NB4 (cell line): ENCODE measurements at regions not wholly inside any gene's neighbourhood (a gene's known extent, or its start where the extent isn't known, plus 50 kb on each side); places are given as distances from the start of the nearest gene placed in this dataset.

Source experiments
- DNase-seq: peaks from one replicate; pipeline ENCODE4 v3.0.0; 2010; ENCODE audit warnings: low read depth
- H3K4me3 ChIP-seq: one replicate; pipeline ENCODE4 v1.5.1; 2011; ENCODE audit warnings: mild to moderate bottlenecking, low read depth, low read length, moderate library complexity
- MYC ChIP-seq: IDR thresholded peaks from 2 replicates; pipeline ENCODE4 v1.6.1; 2011; ENCODE audit warnings: low read depth, low read length
- POLR2A ChIP-seq: IDR thresholded peaks from 2 replicates; pipeline ENCODE4 v1.6.1; 2011; ENCODE audit warnings: mild to moderate bottlenecking; ENCODE audit not compliant: insufficient read length; ENCODE audit errors: extremely low read depth
- TF ChIP-seq, protein P1 (sequence below): IDR thresholded peaks from one replicate; pipeline ENCODE4 v1.5.1; 2012; ENCODE audit warnings: low read depth, low read length
- TF ChIP-seq, protein P2 (sequence below): IDR thresholded peaks from 2 replicates; pipeline ENCODE4 v1.6.1; 2011; ENCODE audit warnings: low read depth, low read length

DNA sequence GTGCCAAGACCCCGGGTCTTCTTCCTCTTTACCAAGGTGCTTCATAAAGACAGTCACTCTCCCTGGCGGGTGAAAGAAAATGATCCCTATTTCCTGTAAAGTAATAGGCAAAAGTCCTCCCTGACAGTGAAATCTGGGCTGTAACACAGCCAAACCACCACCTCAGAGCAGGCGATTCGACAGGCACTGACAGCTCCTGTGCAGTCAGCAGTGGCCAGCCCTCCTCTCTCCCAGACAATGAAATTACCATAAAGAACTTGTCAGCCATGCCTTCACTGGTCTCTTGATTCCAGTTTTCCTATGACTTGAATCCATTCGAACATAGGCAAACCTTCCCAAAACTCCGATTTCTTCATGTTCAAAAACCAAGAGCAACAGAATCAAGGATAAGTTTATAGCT, 492.2 kb upstream of the DAB1 start:
- DNase-seq: no peak
- no peak overlapping the region for H3K4me3 ChIP-seq

GRCh38 chr1:57911427-57911826, 487.6 kb upstream of the DAB1 start:
- DNase-seq: no peak
- H3K4me3 ChIP-seq: no peak overlapping the region
- TF ChIP-seq, protein P1, sequence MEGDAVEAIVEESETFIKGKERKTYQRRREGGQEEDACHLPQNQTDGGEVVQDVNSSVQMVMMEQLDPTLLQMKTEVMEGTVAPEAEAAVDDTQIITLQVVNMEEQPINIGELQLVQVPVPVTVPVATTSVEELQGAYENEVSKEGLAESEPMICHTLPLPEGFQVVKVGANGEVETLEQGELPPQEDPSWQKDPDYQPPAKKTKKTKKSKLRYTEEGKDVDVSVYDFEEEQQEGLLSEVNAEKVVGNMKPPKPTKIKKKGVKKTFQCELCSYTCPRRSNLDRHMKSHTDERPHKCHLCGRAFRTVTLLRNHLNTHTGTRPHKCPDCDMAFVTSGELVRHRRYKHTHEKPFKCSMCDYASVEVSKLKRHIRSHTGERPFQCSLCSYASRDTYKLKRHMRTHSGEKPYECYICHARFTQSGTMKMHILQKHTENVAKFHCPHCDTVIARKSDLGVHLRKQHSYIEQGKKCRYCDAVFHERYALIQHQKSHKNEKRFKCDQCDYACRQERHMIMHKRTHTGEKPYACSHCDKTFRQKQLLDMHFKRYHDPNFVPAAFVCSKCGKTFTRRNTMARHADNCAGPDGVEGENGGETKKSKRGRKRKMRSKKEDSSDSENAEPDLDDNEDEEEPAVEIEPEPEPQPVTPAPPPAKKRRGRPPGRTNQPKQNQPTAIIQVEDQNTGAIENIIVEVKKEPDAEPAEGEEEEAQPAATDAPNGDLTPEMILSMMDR: no peak
- TF ChIP-seq POLR2A: no peak
- TF ChIP-seq, protein P2, sequence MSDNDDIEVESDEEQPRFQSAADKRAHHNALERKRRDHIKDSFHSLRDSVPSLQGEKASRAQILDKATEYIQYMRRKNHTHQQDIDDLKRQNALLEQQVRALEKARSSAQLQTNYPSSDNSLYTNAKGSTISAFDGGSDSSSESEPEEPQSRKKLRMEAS: no peak
- no peak for TF ChIP-seq MYC

More for the DNA sequence above, 492.2 kb upstream of the DAB1 start:
- TF ChIP-seq, protein P1: no peak

GRCh38 chr1:57910782-57911181, 486.9 kb upstream of the DAB1 start:
- TF ChIP-seq MYC (no peak), POLR2A (no peak)
- TF ChIP-seq, protein P2: no peak
- TF ChIP-seq, protein P1: no peak

DNA sequence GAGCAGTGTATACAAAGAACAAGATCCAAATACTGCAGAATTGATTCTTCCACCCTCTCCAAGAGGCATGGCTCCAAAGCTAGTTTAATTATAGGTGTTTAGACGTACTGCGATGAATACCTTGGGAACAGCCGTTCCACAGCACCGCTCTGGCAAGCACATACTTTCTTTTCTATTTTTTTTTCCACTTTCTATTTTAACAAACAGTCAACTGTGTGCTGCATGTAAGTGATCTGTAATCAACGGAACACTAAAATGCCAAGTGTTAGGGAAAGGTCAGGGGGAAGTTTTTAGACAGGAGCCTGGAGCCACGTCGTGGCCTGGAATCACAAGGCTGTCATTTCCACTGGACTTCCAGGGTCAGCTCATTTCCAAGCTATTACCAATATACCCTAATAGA, 486.4 kb upstream of the DAB1 start:
- DNase-seq: no peak
- no peak overlapping the region for H3K4me3 ChIP-seq
- no peak for TF ChIP-seq POLR2A
- TF ChIP-seq, protein P2: no peak
- TF ChIP-seq MYC: no peak
- TF ChIP-seq, protein P1: no peak

More at GRCh38 chr1:57910782-57911181, 486.9 kb upstream of the DAB1 start:
- H3K4me3 ChIP-seq: no peak overlapping the region
- DNase-seq: no peak

DNA sequence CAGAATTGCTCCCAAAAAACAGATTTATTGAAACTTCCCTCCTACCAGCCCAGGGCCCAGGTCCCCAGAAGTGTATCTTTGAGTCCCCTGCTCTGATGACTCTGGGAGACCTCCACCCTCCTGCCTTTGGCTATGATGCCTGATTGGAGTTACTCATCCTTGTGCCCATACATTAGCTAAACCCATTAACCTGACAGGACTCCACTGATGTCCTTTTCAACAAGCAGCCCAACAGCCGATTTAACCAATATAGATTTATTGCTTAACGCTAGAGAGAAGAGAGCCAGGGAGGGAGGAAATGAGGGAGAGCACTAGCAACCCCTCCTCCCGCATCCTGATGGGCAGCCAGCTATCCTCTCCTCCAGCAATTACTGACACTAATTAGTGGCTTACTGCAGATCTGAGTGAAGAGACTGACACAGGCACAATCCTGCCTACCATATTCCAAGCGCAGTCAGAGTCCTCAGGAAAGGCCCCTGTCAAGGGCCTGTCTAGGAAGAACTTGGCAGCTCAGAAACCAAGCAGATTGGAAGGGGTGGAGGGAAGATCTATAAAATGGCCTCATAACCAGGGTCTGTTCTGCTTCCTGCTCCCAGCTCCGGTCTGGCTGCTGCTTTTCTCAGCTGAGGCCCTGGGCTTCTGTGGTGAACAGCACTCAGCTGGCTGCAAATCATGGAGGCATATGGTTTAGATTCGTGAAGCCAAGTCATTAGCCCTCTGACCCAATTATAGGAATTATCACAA, 484.5 kb upstream of the DAB1 start:
- no peak for DNase-seq
- no peak overlapping the region for H3K4me3 ChIP-seq
- no peak for TF ChIP-seq POLR2A
- TF ChIP-seq, protein P2: no peak
- TF ChIP-seq, protein P1: no peak
- TF ChIP-seq MYC: no peak
